Common myeloid progenitor, CD34-positive (primary cell): ENCODE measurements at regions not wholly inside any gene's neighbourhood (a gene's known extent, or its start where the extent isn't known, plus 50 kb on each side); places are given as distances from the start of the nearest gene placed in this dataset.

Source experiments
- CTCF ChIA-PET: fragments of 350-600 bp; sonication (Branson Sonifier 250); formaldehyde crosslinking; loops from one replicate; lab custom pipeline; 2021; ENCODE audit warnings: antibody characterized with exemption; lab: Charles Lee
- POLR2A ChIA-PET: fragments of 350-600 bp; sonication (Branson Sonifier 250); formaldehyde crosslinking; loops from one replicate; lab custom pipeline; 2021; ENCODE audit warnings: antibody characterized with exemption; lab: Charles Lee
- DNase-seq, 3 donors: peaks; one replicate each; pipeline versions ENCODE4 v3.0.0 to v3.0.0-alpha.2; 2013
- H3K27ac ChIP-seq, 2 experiments: 1 replicate in 1 of 2; 2 replicates in 1 of 2; pipeline ENCODE4 v1.7.0; 2013; ENCODE audit warnings: inconsistent platforms in 2 of 2, low read length in 2 of 2, mild to moderate bottlenecking in 2 of 2, low read depth in 1 of 2, moderate library complexity in 1 of 2; ENCODE audit not compliant: severe bottlenecking in 2 of 2, insufficient read depth in 1 of 2, poor library complexity in 1 of 2
- H3K27me3 ChIP-seq, 5 experiments: replicated peaks in 2 of 5; 1 replicate in 3 of 5; 2 replicates in 2 of 5; pipeline versions ENCODE4 v1.6.1 to v1.7.0; 2013; ENCODE audit warnings: low read length in 4 of 5, mild to moderate bottlenecking in 2 of 5, moderate library complexity in 2 of 5, inconsistent platforms in 1 of 5; ENCODE audit not compliant: insufficient read depth in 5 of 5, control insufficient read depth in 4 of 5
- H3K36me3 ChIP-seq, 4 experiments: 1 replicate in 2 of 4; 2 replicates in 2 of 4; pipeline versions ENCODE4 v1.6.1 to v1.7.0; 2013; ENCODE audit warnings: low read length in 3 of 4, control low read depth in 1 of 4, mild to moderate bottlenecking in 1 of 4; ENCODE audit not compliant: control insufficient read depth in 4 of 4, insufficient read depth in 4 of 4
- H3K4me1 ChIP-seq, 4 experiments: 1 replicate in 3 of 4; 2 replicates in 1 of 4; pipeline versions ENCODE4 v1.6.1 to v1.7.1; 2013; ENCODE audit warnings: low read length in 3 of 4, mild to moderate bottlenecking in 3 of 4, control low read depth in 1 of 4, inconsistent platforms in 1 of 4, moderate library complexity in 1 of 4; ENCODE audit not compliant: control insufficient read depth in 4 of 4, insufficient read depth in 4 of 4; ENCODE audit errors: control extremely low read depth in 1 of 4
- H3K4me3 ChIP-seq, 7 experiments: 1 replicate in 4 of 7; 2 replicates in 3 of 7; pipeline versions ENCODE4 v1.5.1 to v1.7.0; 2013; ENCODE audit warnings: mild to moderate bottlenecking in 7 of 7, low read length in 6 of 7, moderate library complexity in 6 of 7, inconsistent platforms in 2 of 7, low read depth in 2 of 7, control low read depth in 1 of 7; ENCODE audit not compliant: insufficient read depth in 4 of 7, control insufficient read depth in 1 of 7; ENCODE audit errors: extremely low read depth in 1 of 7
- H3K9me3 ChIP-seq, 5 experiments: 1 replicate in 4 of 5; 2 replicates in 1 of 5; pipeline versions ENCODE4 v1.6.1 to v1.7.1; 2013; ENCODE audit warnings: low read length in 4 of 5, mild to moderate bottlenecking in 2 of 5, inconsistent platforms in 1 of 5, low read depth in 1 of 5, moderate library complexity in 1 of 5; ENCODE audit not compliant: control insufficient read depth in 4 of 5, insufficient read depth in 2 of 5; ENCODE audit errors: control extremely low read depth in 1 of 5
- WGBS: methylation state at CpG from one replicate; pipeline ENCODE4 v1.1.5; 2013; ENCODE audit not compliant: insufficient coverage; 5-methylcytosine and 5-hydroxymethylcytosine counted together

- ChIA-PET CTCF (no interaction called here), POLR2A (no interaction called here)
- Histone ChIP-seq H3K27ac (no peak overlapping the region), H3K36me3 (no peaks in the 10 kb centered on the region), H3K9me3 (no peaks in the 10 kb centered on the region), H3K4me1 (no peaks in the 10 kb centered on the region), H3K4me3 (no peak overlapping the region), H3K27me3 (no peaks in the 10 kb centered on the region)
- no peak for DNase-seq
- no CpG with 5 or more reads among the region's 1 CpG for WGBS
Observed at GRCh38 chr4:95643627-95644026, 94.9 kb upstream of the UNC5C start.

GRCh38 chr4:95641571-95641970, 92.8 kb upstream of the UNC5C start:
- CTCF ChIA-PET = no interaction called here
- POLR2A ChIA-PET = no interaction called here
- Histone ChIP-seq H3K9me3 (no peaks in the 10 kb centered on the region), H3K4me1 (no peaks in the 10 kb centered on the region), H3K36me3 (no peaks in the 10 kb centered on the region), H3K27me3 (no peaks in the 10 kb centered on the region), H3K4me3 (no peak overlapping the region), H3K27ac (no peak overlapping the region)
- 93% methylated on average over 6 of the region's 7 CpGs for WGBS
- no peak for DNase-seq

GRCh38 chr4:95640311-95640710, 91.5 kb upstream of the UNC5C start:
- no peaks in the 10 kb centered on the region for H3K9me3 ChIP-seq
- no peak overlapping the region for H3K27ac ChIP-seq
- WGBS = 90% methylated on average over 1 of the region's 3 CpGs
- DNase-seq = no peak
- POLR2A ChIA-PET = no interaction called here
- no peaks in the 10 kb centered on the region for H3K27me3 ChIP-seq
- CTCF ChIA-PET = interaction anchor here (0.9 kb wide), 1 partner anchor 90 kb away, joined by 3 read pairs; no protein-coding TSS in a partner anchor
- no peak overlapping the region for H3K4me3 ChIP-seq
- H3K36me3 ChIP-seq = no peaks in the 10 kb centered on the region
- no peaks in the 10 kb centered on the region for H3K4me1 ChIP-seq

- Histone ChIP-seq H3K4me3 (no peak overlapping the region), H3K9me3 (no peaks in the 10 kb centered on the region), H3K36me3 (no peaks in the 10 kb centered on the region), H3K27ac (no peak overlapping the region), H3K4me1 (no peaks in the 10 kb centered on the region), H3K27me3 (no peaks in the 10 kb centered on the region)
- WGBS = 96% methylated on average over 4 of the region's 5 CpGs
- POLR2A ChIA-PET = no interaction called here
- peak in 2 of 3 donors; percentile 34 to 42 for DNase-seq
- CTCF ChIA-PET = no interaction called here
Observed at GRCh38 chr4:95638920-95639501, 90.2 kb upstream of the UNC5C start.

GRCh38 chr4:95637043-95637600, 88.3 kb upstream of the UNC5C start:
- CTCF ChIA-PET = interaction anchor here (1.7 kb wide), 1 partner anchor 10 kb away, joined by 4 read pairs; no protein-coding TSS in a partner anchor
- no peak overlapping the region for H3K4me3 ChIP-seq
- POLR2A ChIA-PET = no interaction called here

GRCh38 chr4:95636061-95636460, 87.3 kb upstream of the UNC5C start:
- Histone ChIP-seq H3K36me3 (no peaks in the 10 kb centered on the region), H3K9me3 (no peaks in the 10 kb centered on the region), H3K4me1 (no peaks in the 10 kb centered on the region), H3K27me3 (no peaks in the 10 kb centered on the region), H3K4me3 (no peak overlapping the region), H3K27ac (no peak overlapping the region)
- DNase-seq = no peak
- ChIA-PET CTCF (no interaction called here), POLR2A (no interaction called here)
- 83% methylated on average over 1 of the region's 2 CpGs for WGBS

More at GRCh38 chr4:95637043-95637600, 88.3 kb upstream of the UNC5C start:
- WGBS = 100% methylated on average over 2 of the region's 3 CpGs
- no peak overlapping the region for H3K27ac ChIP-seq
- no peaks in the 10 kb centered on the region for H3K27me3 ChIP-seq
- H3K9me3 ChIP-seq = no peaks in the 10 kb centered on the region
- no peaks in the 10 kb centered on the region for H3K4me1 ChIP-seq
- no peaks in the 10 kb centered on the region for H3K36me3 ChIP-seq
- no peak for DNase-seq

- CTCF ChIA-PET = no interaction called here
- POLR2A ChIA-PET = no interaction called here
- DNase-seq = no peak
- no peaks in the 10 kb centered on the region for H3K9me3 ChIP-seq
- no peak overlapping the region for H3K4me3 ChIP-seq
- no peaks in the 10 kb centered on the region for H3K27me3 ChIP-seq
- peaks cover 0 to 2% (median 0%) of the 10 kb centered on the region in 4 experiments for H3K4me1 ChIP-seq
- WGBS = 100% methylated on average over 1 of the region's 1 CpG
- H3K36me3 ChIP-seq = no peaks in the 10 kb centered on the region
- H3K27ac ChIP-seq = no peak overlapping the region
Observed at GRCh38 chr4:95627709-95628108, 78.9 kb upstream of the UNC5C start.
